HepG2 (cell line): ENCODE measurements at regions not wholly inside any gene's neighbourhood (a gene's known extent, or its start where the extent isn't known, plus 50 kb on each side); places are given as distances from the start of the nearest gene placed in this dataset.
A peak's percentile ranks its signal among the peaks of the same experiment; 100 is the strongest.

Experiments used
- ATAC-seq: fragments of 200-7000 bp; cut with Tn5 transposase; 3 replicates; pipeline ENCODE4 v1.9.1; 2020; ENCODE audit warnings: mild to moderate bottlenecking, moderate library complexity
- BruUV-seq: library from RNA; stranded (reverse); fragments of 400-500 nt; replicated peaks from 2 replicates; lab custom pipeline; 2021; lab: Mats Ljungman, UMichigan
- CTCF ChIA-PET: fragments of 300-600 bp; formaldehyde crosslinking; extraction: SDS; loops from one replicate; lab custom pipeline; 2021; ENCODE audit warnings: low total read pairs, inconsistent platforms, low intra/inter-chr PET ratio; lab: Yijun Ruan, JAX
- POLR2A ChIA-PET: fragments of 350-600 bp; sonication (Branson Sonifier 250); formaldehyde crosslinking; loops from one replicate; lab custom pipeline; 2020; ENCODE audit warnings: antibody characterized with exemption, inconsistent platforms; lab: Yijun Ruan, JAX
- DNase-seq: peaks from one replicate; pipeline ENCODE4 v3.0.0-alpha.2; 2015; ENCODE audit warnings: low spot score
- FAIRE-seq: peaks from 3 replicates; lab custom pipeline; 2011; peaks lifted over from hg19 to GRCh38; lab: Jason Lieb, UNC
- H2AFZ ChIP-seq: one replicate; pipeline ENCODE4 v1.6.1; 2011; ENCODE audit warnings: low read length, inconsistent platforms
- H3K27ac ChIP-seq: fragments of 300-600 bp; 3 replicates; pipeline ENCODE4 v1.8.0; 2011; ENCODE audit warnings: mixed run types, mild to moderate bottlenecking, mixed read lengths, low read length, inconsistent platforms; ENCODE audit not compliant: insufficient read depth; ENCODE audit errors: extremely low read length
- H3K27me3 ChIP-seq, 2 experiments: fragments of 200-600 bp in 1 of 2; 2 replicates in 1 of 2; 3 replicates in 1 of 2; pipeline versions ENCODE4 v1.6.0 to v1.8.0; 2011; ENCODE audit warnings: low read length in 2 of 2, mild to moderate bottlenecking in 2 of 2, moderate library complexity in 2 of 2, inconsistent platforms in 1 of 2; ENCODE audit not compliant: insufficient read depth in 2 of 2, control insufficient read depth in 1 of 2
- H3K36me3 ChIP-seq, 2 experiments: fragments of 200-600 bp in 1 of 2; replicated peaks in 1 of 2; 2 replicates in 1 of 2; 3 replicates in 1 of 2; pipeline versions ENCODE4 v1.5.1 to v1.8.0; 2011; ENCODE audit warnings: low read length in 2 of 2, inconsistent platforms in 1 of 2; ENCODE audit not compliant: insufficient read depth in 2 of 2, control insufficient read depth in 1 of 2
- H3K4me1 ChIP-seq: 2 replicates; pipeline ENCODE4 v1.5.1; 2012; ENCODE audit warnings: low read length, inconsistent platforms; ENCODE audit not compliant: insufficient read depth
- H3K4me2 ChIP-seq: 2 replicates; pipeline ENCODE4 v1.6.0; 2011; ENCODE audit warnings: low read depth, low read length, inconsistent platforms
- H3K4me3 ChIP-seq, 3 experiments: fragments of 200-600 bp in 1 of 3; sonication (generic), shearing (Covaris generic) in 1 of 3; replicated peaks in 1 of 3; 2 replicates each; pipeline ENCODE4 v1.5.1; 2011 to 2016; ENCODE audit warnings: low read length in 3 of 3, inconsistent platforms in 2 of 3, low read depth in 2 of 3, mild to moderate bottlenecking in 2 of 3, control low read depth in 1 of 3, mixed read lengths in 1 of 3; ENCODE audit not compliant: insufficient read depth in 1 of 3
- H3K79me2 ChIP-seq: one replicate; pipeline ENCODE4 v1.6.1; 2011; ENCODE audit warnings: low read length, inconsistent platforms; ENCODE audit not compliant: insufficient read depth
- H3K9ac ChIP-seq: 2 replicates; pipeline ENCODE4 v1.6.0; 2011; ENCODE audit warnings: mild to moderate bottlenecking, low read depth, low read length, inconsistent platforms; ENCODE audit not compliant: insufficient read depth
- H3K9me3 ChIP-seq: 2 replicates; pipeline ENCODE4 v1.5.1; 2012; ENCODE audit warnings: mild to moderate bottlenecking, low read length
- H4K20me1 ChIP-seq: 2 replicates; pipeline ENCODE4 v1.6.0; 2011; ENCODE audit warnings: inconsistent platforms, mild to moderate bottlenecking, low read length, moderate library complexity; ENCODE audit not compliant: insufficient read depth
- AGO1 ChIP-seq: fragments of 200-400 bp; formaldehyde crosslinking; IDR thresholded peaks from 2 replicates; pipeline ENCODE4 v1.6.1; 2017; ENCODE audit warnings: mild to moderate bottlenecking, low read depth, low read length, moderate library complexity; ENCODE audit not compliant: poor library complexity, severe bottlenecking
- AGO2 ChIP-seq: fragments of 200-400 bp; formaldehyde crosslinking; optimal IDR thresholded peaks from 2 replicates; pipeline ENCODE3; 2017; ENCODE audit warnings: mild to moderate bottlenecking, low read depth, low read length, moderate library complexity
- BHLHE40 ChIP-seq: IDR thresholded peaks from 2 replicates; pipeline ENCODE4 v1.6.1; 2011; ENCODE audit warnings: low read length, improper control_type of control experiment
- FOXA3 ChIP-seq: IDR thresholded peaks from 2 replicates; pipeline ENCODE4 v1.6.1; 2016; ENCODE audit warnings: missing genetic modification reagents, missing compliant biosample characterization
- GABPB1 ChIP-seq: IDR thresholded peaks from 2 replicates; pipeline ENCODE4 v1.6.1; 2016; ENCODE audit warnings: mild to moderate bottlenecking, missing genetic modification reagents, moderate library complexity, missing compliant biosample characterization
- HNF4A ChIP-seq: sonication (generic); formaldehyde crosslinking; IDR thresholded peaks from 2 replicates; pipeline ENCODE4 v1.4.0; 2020; ENCODE audit warnings: missing genetic modification reagents
- MAFF ChIP-seq: IDR thresholded peaks from 2 replicates; pipeline ENCODE4 v1.6.1; 2011; ENCODE audit warnings: low read depth, low read length, improper control_type of control experiment
- SALL1 ChIP-seq: sonication (generic); formaldehyde crosslinking; IDR thresholded peaks from 2 replicates; pipeline ENCODE4 v1.8.0; 2022; ENCODE audit warnings: mild to moderate bottlenecking, missing genetic modification reagents
- SNAI1 ChIP-seq: sonication (generic); formaldehyde crosslinking; IDR thresholded peaks from 2 replicates; pipeline ENCODE4 v1.5.0; 2020; ENCODE audit warnings: mild to moderate bottlenecking, missing genetic modification reagents, borderline replicate concordance
- SP140L ChIP-seq: sonication (generic); formaldehyde crosslinking; IDR thresholded peaks from 2 replicates; pipeline ENCODE4 v1.4.0; 2020; ENCODE audit warnings: missing genetic modification reagents, borderline replicate concordance
- TSC22D2 ChIP-seq: sonication (generic); formaldehyde crosslinking; IDR thresholded peaks from 2 replicates; pipeline ENCODE4 v1.5.1; 2020; ENCODE audit warnings: missing genetic modification reagents, mild to moderate bottlenecking, borderline replicate concordance
- ZBTB21 ChIP-seq: sonication (generic); formaldehyde crosslinking; IDR thresholded peaks from 2 replicates; pipeline ENCODE4 v1.4.0; 2020; ENCODE audit warnings: missing genetic modification reagents
- ZNF430 ChIP-seq: sonication (generic); formaldehyde crosslinking; IDR thresholded peaks from 2 replicates; pipeline ENCODE4 v1.9.0; 2021; ENCODE audit warnings: mild to moderate bottlenecking, missing genetic modification reagents
- ZNF883 ChIP-seq: sonication (generic); formaldehyde crosslinking; IDR thresholded peaks from 2 replicates; pipeline ENCODE4 v1.5.1; 2020; ENCODE audit warnings: mild to moderate bottlenecking, missing genetic modification reagents; ENCODE audit errors: not compliant biosample characterization
- ZSCAN31 ChIP-seq: sonication (generic); formaldehyde crosslinking; IDR thresholded peaks from 2 replicates; pipeline ENCODE4 v1.5.0; 2020; ENCODE audit warnings: low read depth, mild to moderate bottlenecking, missing genetic modification reagents
- in situ Hi-C: cut with HindIII; loops from 2 replicates; pipeline ENCODE4 v1.10.0; 2017; ENCODE audit warnings: low pct_unique_long_range_greater_than_20kb; ENCODE audit not compliant: extremely low pct_ligation_motif_present
- intact Hi-C: fragments of 100-400 bp; cut with micrococcal nuclease; formaldehyde crosslinking; loops from one replicate; pipeline ENCODE4 v1.10.0; 2022; ENCODE audit not compliant: unreplicated experiment
- TF ChIP-seq, protein P1 (sequence below): IDR thresholded peaks from 2 replicates; pipeline ENCODE4 v1.6.1; 2016; ENCODE audit warnings: mild to moderate bottlenecking, missing biosample characterization, missing genetic modification reagents
- TF ChIP-seq, protein P2 (sequence below): sonication (generic); formaldehyde crosslinking; IDR thresholded peaks from 2 replicates; pipeline ENCODE4 v1.9.0; 2021; ENCODE audit warnings: missing genetic modification reagents, borderline replicate concordance
- TF ChIP-seq, protein P3 (sequence below): sonication (generic); formaldehyde crosslinking; IDR thresholded peaks from 2 replicates; pipeline ENCODE4 v1.4.0; 2020; ENCODE audit warnings: mild to moderate bottlenecking, missing genetic modification reagents
- TF ChIP-seq, protein P4 (sequence below): sonication (generic); formaldehyde crosslinking; IDR thresholded peaks from 2 replicates; pipeline ENCODE4 v1.4.0; 2020; ENCODE audit warnings: missing genetic modification reagents
- TF ChIP-seq, protein P5 (sequence below): sonication (generic); formaldehyde crosslinking; IDR thresholded peaks from 2 replicates; pipeline ENCODE4 v1.8.0; 2022; ENCODE audit warnings: mild to moderate bottlenecking, missing genetic modification reagents, moderate library complexity

DNA sequence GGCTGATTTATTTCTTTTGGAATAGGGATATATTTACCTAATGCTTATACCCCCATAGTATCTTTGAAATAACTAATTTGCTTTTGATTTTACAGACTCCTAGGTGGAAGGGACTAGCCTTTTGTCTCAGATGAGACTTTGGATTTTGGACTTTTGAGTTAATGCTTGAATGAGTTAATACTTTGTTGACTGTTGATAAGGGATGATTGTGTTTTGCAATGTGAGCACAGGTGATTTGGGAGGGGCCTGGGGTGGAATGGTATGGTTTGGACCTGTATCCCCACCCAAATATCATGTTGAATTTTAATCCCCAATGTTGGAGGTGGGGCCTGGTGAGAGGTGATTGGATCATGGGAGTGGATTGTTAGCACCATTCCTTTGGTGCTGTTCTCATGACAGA lies 117.4 kb upstream of the ZC4H2 start:
- DNase-seq (peak; percentile 62), FAIRE-seq (peak; percentile 80), ATAC-seq (peak; percentile 64)
- no TSS peak for BruUV-seq
- no peak overlapping the region for H3K4me3 ChIP-seq
- H3K4me2 ChIP-seq: no peak overlapping the region
- ChIA-PET CTCF (no interaction called here), POLR2A (no interaction called here)
- no peaks in the 10 kb centered on the region for H3K36me3 ChIP-seq
- H3K9me3 ChIP-seq: no peaks in the 10 kb centered on the region
- peak overlapping the region; percentile 63 for H3K27ac ChIP-seq
- no peak overlapping the region for H2AFZ ChIP-seq
- H3K4me1 ChIP-seq: peaks cover 42% of the 10 kb centered on the region
- in situ Hi-C loops: no loop called here
- H3K9ac ChIP-seq: no peak overlapping the region
- no peaks in the 10 kb centered on the region for H3K27me3 ChIP-seq
- intact Hi-C loops: no loop called here
- no peaks in the 10 kb centered on the region for H3K79me2 ChIP-seq
- H4K20me1 ChIP-seq: no peaks in the 10 kb centered on the region
- TF ChIP-seq, protein P1, sequence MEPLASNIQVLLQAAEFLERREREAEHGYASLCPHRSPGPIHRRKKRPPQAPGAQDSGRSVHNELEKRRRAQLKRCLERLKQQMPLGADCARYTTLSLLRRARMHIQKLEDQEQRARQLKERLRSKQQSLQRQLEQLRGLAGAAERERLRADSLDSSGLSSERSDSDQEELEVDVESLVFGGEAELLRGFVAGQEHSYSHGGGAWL (CRISPR knock-in tag): no peak
- TF ChIP-seq SALL1 (CRISPR knock-in tag) (peak; percentile 22; the same call in 1 of the 2 replicates), ZNF883 (no peak), AGO1 (no peak), SNAI1 (CRISPR knock-in tag) (no peak), SP140L (no peak), HNF4A (CRISPR knock-in tag) (peak; percentile 87), ZNF430 (CRISPR knock-in tag) (no peak), BHLHE40 (no peak), ZBTB21 (CRISPR knock-in tag) (no peak), FOXA3 (CRISPR knock-in tag) (peak; percentile 55), ZSCAN31 (CRISPR knock-in tag) (no peak), MAFF (no peak), AGO2 (no peak), GABPB1 (CRISPR knock-in tag) (no peak), TSC22D2 (CRISPR knock-in tag) (no peak)
- TF ChIP-seq, protein P2, sequence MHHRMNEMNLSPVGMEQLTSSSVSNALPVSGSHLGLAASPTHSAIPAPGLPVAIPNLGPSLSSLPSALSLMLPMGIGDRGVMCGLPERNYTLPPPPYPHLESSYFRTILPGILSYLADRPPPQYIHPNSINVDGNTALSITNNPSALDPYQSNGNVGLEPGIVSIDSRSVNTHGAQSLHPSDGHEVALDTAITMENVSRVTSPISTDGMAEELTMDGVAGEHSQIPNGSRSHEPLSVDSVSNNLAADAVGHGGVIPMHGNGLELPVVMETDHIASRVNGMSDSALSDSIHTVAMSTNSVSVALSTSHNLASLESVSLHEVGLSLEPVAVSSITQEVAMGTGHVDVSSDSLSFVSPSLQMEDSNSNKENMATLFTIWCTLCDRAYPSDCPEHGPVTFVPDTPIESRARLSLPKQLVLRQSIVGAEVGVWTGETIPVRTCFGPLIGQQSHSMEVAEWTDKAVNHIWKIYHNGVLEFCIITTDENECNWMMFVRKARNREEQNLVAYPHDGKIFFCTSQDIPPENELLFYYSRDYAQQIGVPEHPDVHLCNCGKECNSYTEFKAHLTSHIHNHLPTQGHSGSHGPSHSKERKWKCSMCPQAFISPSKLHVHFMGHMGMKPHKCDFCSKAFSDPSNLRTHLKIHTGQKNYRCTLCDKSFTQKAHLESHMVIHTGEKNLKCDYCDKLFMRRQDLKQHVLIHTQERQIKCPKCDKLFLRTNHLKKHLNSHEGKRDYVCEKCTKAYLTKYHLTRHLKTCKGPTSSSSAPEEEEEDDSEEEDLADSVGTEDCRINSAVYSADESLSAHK (CRISPR knock-in tag): no peak
- TF ChIP-seq, protein P3, sequence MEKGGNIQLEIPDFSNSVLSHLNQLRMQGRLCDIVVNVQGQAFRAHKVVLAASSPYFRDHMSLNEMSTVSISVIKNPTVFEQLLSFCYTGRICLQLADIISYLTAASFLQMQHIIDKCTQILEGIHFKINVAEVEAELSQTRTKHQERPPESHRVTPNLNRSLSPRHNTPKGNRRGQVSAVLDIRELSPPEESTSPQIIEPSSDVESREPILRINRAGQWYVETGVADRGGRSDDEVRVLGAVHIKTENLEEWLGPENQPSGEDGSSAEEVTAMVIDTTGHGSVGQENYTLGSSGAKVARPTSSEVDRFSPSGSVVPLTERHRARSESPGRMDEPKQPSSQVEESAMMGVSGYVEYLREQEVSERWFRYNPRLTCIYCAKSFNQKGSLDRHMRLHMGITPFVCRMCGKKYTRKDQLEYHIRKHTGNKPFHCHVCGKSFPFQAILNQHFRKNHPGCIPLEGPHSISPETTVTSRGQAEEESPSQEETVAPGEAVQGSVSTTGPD (CRISPR knock-in tag): no peak
- TF ChIP-seq, protein P4, sequence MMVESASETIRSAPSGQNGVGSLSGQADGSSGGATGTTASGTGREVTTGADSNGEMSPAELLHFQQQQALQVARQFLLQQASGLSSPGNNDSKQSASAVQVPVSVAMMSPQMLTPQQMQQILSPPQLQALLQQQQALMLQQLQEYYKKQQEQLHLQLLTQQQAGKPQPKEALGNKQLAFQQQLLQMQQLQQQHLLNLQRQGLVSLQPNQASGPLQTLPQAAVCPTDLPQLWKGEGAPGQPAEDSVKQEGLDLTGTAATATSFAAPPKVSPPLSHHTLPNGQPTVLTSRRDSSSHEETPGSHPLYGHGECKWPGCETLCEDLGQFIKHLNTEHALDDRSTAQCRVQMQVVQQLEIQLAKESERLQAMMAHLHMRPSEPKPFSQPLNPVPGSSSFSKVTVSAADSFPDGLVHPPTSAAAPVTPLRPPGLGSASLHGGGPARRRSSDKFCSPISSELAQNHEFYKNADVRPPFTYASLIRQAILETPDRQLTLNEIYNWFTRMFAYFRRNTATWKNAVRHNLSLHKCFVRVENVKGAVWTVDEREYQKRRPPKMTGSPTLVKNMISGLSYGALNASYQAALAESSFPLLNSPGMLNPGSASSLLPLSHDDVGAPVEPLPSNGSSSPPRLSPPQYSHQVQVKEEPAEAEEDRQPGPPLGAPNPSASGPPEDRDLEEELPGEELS (CRISPR knock-in tag): 0 out of 2 replicates have a peak, but pooled peaks have one; percentile 27
- TF ChIP-seq, protein P5, sequence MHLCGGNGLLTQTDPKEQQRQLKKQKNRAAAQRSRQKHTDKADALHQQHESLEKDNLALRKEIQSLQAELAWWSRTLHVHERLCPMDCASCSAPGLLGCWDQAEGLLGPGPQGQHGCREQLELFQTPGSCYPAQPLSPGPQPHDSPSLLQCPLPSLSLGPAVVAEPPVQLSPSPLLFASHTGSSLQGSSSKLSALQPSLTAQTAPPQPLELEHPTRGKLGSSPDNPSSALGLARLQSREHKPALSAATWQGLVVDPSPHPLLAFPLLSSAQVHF: no peak
